Amniotic epithelial cell (primary cell): ENCODE measurements at regions not wholly inside any gene's neighbourhood (a gene's known extent, or its start where the extent isn't known, plus 50 kb on each side); places are given as distances from the start of the nearest gene placed in this dataset.

Source experiments
- DNase-seq: peaks from one replicate; pipeline ENCODE4 v3.0.0-alpha.2; 2010; ENCODE audit warnings: low read depth

GRCh38 chr22:48894064-48894671 is 933.5 kb downstream of the BRD1 start:
- DNase-seq: no peak

GRCh38 chr22:48893288-48894063 is 934.2 kb downstream of the BRD1 start:
- DNase-seq: no peak

GRCh38 chr22:48892578-48893287 is 934.9 kb downstream of the BRD1 start:
- DNase-seq: no peak

- no peak for DNase-seq
These were observed 935.7 kb downstream of the BRD1 start for GRCh38 chr22:48891688-48892577.

- no peak for DNase-seq
These were observed 936.7 kb downstream of the BRD1 start for GRCh38 chr22:48890693-48891554.

- DNase-seq: no peak
These were observed 937.6 kb downstream of the BRD1 start for GRCh38 chr22:48889887-48890692.

- DNase-seq: no peak
These were observed 938.4 kb downstream of the BRD1 start for GRCh38 chr22:48889209-48889830.

- DNase-seq: no peak
These were observed 939.0 kb downstream of the BRD1 start for GRCh38 chr22:48888466-48889208.

GRCh38 chr22:48887394-48888332 is 940.0 kb downstream of the BRD1 start:
- DNase-seq: no peak

- DNase-seq: no peak
These were observed 940.9 kb downstream of the BRD1 start for GRCh38 chr22:48886604-48887393.

- DNase-seq: no peak
These were observed 941.8 kb downstream of the BRD1 start for GRCh38 chr22:48885919-48886305.

- no peak for DNase-seq
These were observed 942.3 kb downstream of the BRD1 start for GRCh38 chr22:48885271-48885918.

GRCh38 chr22:48884786-48885185 is 942.9 kb downstream of the BRD1 start:
- DNase-seq: no peak

GRCh38 chr22:48884324-48884723 is 943.3 kb downstream of the BRD1 start:
- no peak for DNase-seq

GRCh38 chr22:48883211-48883960 is 944.3 kb downstream of the BRD1 start:
- DNase-seq: no peak
